NOMO-1 treated with dmso at 0.1 percent for 144 hours (cell line): ENCODE measurements at regions not wholly inside any gene's neighbourhood (a gene's known extent, or its start where the extent isn't known, plus 50 kb on each side); places are given as distances from the start of the nearest gene placed in this dataset.

Experiments
- DNase-seq: peaks from one replicate; lab custom pipeline; 2025; ENCODE audit not compliant: unreplicated experiment; lab: John Stamatoyannopoulos, UW

DNA sequence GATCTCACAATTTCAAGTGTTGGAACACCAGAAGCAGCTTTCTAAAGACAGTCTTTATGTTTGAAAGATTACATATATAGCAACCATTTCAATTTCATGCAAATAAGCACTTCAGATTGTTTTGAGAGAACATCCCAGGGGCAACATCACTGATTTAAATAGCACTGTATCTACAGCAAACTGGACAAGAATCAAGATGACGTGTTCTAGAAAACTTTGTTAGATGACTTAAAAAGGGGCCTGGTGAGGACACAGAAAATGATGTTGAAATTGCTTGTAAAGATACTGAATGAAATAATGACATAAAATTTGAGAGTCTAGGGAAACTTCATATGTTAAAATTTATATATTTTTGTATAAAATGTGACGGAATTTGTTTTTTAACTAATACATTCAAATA, 277.1 kb downstream of the KLF12 start:
- no peak for DNase-seq

DNA sequence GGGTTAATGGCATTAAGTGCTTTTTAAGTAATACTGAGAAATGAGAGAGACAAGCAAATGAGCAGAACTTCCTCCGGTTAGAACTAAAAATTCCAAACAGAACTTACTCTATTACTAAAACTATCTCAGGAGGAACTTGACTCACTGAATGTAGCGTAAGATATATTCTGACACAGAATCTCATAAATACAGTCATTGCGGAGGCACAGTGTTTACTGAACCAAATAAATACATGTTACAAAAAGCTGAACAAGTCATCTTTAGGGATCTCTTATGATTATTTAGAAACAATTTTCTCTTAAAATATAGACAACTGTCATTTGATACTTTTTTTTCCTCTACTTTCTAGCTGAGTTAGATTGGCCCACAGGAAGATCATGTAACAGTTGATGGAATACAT, 283.1 kb downstream of the KLF12 start:
- no peak for DNase-seq

DNA sequence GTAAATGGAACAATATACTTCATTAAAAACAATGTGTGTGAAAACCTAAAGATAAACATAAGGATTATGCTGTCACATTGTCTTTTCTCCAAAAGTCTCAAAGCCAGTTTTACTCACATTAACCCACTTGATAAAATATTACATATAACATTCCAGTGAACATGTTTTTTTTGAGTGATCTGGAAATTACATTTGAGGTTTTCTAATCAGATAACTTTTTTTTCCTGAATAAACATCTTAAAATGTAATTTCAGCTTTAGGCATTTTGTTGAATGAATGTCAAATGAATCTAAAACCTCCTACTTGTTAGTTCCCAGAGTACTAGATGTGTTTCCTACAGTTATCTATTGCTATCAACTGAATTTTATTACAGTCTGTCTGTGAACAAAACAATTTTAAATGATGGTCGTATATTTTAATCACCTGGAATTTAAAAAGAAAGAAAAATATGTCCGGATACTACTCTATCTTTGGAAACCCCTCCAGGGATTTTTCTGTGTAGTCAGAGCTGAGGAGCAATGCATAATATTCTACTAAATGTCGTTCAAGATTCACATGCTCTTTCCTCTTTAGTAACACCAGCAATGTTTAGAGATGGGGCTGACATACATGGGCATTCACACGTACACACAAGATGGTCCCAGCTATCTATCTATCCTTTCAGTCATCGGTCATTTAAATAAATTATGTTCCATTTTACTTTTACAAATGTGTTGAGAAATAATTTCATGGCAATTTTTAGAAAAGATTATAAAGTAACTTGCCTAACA, 283.9 kb downstream of the KLF12 start:
- no peak for DNase-seq

DNA sequence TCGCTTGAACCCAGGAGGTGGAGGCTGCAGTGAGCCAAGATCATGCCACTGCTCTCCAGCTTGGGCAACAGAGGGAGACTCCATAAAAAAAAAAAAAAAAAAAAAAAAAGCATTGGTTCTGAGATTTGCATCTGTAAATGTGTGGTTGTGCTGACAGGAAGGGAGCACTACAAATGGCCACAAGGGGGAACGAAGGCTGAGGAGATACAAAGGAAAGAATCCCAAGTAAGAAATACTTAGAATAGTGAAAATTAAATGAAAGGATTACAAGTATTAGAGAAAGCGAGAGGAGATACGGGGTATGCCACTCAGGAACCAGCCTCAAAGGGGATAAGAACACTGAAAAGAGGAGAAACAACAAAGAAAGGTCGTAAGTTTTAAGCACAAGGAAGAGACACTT, 284.9 kb downstream of the KLF12 start:
- DNase-seq = no peak

DNA sequence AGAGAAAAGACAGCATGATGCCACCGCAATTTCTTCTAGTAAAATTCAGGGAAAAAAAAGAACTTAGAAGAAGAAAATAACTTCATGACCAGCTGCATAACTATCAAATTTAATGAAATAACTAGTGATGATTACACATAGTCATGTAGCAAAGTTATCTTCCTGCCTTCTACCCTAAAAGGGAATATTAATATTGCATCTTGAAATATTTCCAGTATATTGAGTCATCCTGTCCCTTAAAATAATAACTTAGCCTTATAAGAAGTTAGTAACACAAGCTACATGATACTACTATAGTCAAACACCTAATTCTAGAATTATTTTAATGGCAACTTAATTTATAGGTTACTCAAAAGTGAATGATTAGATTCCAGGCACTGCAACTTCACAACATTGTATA, 289.2 kb downstream of the KLF12 start:
- no peak for DNase-seq

DNA sequence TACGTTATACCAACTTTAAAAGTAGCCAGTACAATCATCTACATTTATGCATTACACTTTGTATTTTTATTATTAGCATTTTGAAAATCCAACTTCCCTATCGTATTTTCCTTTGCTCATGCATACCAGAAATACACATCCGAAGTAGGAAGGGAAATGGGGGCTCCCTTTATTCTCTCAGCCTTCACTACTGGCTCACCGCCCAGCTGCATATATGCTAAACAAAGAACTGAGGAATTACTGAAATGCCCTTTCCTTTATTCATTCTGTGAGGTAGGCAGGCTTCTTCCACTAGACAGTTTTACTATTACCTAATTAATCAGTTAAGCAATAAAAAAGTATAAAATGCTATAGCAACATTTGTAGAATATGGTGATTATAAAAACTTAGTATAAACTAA, 291.6 kb downstream of the KLF12 start:
- DNase-seq = no peak

DNA sequence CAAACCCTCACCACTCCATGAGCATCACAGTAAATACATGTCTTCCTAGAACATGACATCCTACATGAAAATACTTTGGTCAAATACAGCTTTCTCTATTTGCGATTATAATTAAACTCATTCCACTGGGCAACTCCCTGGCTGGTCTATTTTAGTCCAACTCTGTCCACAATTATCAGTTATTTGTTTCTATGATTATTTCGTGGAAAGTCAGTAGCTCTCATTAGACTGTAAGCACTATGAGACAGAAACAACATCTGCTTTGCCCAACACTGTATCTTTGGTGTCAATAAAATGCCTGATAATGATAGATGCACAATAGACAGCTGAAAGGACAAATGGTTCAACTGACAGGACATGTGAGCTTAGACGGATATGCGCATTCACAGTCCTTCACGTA, 292.0 kb downstream of the KLF12 start:
- DNase-seq = no peak

DNA sequence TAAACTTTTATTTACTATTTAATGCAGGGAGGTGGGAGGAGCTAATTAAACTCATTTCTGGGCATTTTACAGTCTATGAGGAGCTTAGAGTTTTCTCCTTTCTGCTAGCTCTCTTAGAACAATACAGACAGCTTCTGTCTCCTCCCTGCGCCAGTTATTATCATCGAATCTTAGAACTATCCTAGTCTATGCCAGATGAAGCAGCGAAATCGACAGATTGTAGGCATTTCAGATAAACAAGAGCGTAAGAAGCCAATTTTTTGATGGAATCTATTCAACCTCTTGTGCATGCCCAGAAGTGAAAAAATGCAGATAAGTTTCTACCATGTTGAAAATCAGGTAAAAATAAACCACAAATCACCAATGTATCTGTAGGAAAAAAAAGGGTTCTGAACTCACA, 297.1 kb downstream of the KLF12 start:
- no peak for DNase-seq

DNA sequence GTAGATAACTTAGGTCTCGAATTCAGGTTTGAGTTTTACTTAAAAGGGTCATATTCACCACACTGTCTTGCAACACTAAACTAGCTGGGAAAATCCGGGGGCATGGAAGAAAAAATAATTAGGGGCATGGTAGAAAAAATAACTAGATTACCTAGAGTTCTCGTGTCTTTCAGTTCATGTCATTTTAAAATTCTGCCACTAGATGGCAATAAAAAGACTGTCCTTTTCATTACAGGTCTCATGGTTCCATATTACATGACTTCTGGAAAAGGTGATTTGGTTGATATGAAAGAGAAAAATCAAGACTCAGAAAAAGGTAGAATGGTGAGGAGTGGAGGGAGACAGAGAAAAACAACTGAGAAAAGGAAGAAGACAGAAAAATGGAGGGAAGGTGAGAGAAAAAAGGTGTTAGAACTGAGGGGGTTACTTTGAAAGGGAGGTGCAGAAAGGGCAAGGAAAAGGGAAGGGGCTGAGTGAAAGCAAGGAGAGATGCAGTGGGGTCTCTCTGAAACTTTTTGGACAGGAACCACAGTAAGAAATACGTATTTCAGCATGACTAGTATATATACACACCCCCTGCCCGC, 299.0 kb downstream of the KLF12 start:
- DNase-seq = no peak

DNA sequence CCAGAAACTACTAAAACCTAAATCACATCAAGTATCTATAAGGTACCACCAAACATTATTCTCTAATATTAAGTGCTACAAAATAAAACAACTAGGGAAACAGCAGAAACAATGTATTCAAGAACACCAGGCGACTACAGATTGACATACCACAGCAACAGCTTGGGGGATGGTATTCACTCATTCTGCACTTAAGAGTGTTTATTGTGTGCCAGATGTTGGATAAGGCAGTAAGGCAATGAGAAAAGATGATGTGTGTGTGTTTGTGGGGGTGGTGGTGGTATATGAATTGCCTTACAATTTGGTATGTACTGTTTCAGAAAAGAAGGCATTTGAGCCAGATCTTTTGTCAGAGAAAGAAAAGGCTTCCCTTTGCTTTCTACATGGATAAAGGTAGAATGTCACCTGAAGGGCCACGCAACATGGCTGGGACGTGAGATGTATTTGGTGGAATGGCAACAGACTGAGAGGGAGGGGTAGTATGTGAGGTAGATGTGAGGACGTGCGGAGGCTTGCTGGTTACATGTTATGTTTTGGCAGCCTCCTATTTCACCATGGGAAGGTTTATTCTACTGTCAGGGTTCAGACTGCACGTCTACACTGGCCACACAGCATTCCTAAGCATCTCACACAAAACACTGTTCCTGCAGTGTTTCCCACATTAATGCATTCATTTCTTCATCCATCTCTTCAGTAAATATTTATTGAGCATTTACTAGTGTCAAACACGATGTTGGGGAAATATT, 300.7 kb downstream of the KLF12 start:
- no peak for DNase-seq

DNA sequence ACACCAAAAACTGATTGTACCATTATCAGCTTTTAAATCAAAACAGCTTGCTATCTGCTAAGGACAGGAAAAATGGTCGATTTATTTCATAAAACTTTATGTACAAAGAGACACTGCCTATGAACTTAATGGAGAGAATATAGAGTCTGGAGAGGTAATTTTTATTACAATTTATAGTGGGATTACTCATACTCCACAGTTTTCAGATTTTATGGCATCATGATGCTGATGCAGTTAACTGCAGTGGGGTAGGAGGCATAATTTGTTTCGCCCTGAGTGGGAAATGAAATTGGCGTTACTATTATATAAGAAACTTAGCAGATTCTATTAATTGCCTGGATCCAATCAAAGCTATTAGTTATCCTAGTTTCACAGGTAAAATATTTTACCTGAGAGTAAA, 301.4 kb downstream of the KLF12 start:
- DNase-seq = no peak

DNA sequence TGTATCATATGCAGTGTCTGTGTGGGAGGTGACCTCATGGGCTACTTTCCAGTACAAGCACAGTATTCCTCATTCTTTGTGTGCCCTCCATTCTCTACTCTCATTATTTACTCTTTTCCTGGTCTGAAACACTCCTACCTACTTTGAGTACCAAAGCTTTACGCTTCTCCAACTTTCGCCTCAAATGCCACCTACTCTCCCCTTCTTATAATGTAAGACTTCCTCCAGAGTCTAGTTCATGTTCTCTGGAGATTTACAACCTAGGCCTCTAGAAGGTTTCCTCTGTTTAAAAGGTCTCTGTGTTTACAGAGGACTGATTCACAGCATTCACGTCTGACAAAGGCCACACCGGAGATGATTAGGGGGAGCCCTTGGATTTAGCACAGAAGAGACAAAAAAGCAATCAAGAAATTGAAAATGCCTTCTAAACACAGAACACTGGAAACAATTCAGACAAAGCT, 302.0 kb downstream of the KLF12 start:
- no peak for DNase-seq

DNA sequence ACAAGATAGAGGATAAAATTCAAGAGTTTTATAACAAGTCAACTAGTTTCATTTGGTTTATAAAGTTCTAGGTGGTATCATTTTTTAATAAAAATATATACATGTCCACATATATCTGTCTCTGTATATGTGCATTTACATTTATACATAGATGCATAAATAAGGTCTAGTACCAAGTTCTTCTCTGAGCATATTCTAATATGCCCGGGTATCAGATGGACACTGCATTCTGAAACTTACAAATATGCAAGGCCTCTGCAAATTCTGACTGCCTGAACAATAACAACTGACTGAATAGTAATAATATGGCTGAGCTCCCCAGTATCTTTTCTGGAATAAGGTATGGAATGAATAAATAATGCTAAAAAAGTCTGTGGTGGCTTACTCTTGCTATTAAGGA, 304.8 kb downstream of the KLF12 start:
- no peak for DNase-seq

DNA sequence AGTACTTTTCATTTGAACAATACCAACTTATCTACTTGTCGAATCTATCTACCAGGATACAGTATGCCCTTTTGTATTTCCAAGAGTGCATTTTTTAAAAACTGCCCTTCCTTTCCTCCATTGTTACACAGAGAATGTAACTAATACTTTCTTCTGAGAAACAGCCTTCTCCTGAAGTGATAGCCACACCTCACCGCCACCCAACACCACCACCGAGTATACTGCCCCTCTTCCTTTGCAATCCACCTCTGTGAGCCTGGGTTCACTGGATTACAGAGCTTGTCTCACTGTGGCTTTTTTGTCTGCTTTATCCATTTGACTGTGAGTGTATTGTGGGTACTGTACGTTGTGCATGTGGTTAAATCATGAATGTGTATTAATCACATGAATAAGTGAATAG, 305.4 kb downstream of the KLF12 start:
- no peak for DNase-seq

DNA sequence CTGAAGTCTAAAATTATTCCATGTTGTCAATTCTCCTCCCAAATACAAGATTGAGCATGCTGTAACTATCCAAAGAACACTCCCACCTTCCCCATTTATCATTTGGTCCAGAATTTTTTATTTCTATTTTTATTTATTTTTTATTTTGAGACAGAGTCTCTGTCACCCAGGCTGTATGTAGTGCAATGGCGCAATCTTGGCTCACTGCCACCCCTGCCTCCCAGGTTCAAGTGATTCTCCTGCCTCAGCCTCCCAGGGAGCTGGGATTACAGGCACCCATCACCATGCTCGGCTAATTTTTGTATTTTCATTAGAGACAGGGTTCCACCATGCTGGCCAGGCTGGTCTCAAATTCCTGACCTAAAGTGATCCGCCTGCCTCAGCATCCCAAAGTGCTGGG, 306.8 kb downstream of the KLF12 start:
- DNase-seq = no peak

DNA sequence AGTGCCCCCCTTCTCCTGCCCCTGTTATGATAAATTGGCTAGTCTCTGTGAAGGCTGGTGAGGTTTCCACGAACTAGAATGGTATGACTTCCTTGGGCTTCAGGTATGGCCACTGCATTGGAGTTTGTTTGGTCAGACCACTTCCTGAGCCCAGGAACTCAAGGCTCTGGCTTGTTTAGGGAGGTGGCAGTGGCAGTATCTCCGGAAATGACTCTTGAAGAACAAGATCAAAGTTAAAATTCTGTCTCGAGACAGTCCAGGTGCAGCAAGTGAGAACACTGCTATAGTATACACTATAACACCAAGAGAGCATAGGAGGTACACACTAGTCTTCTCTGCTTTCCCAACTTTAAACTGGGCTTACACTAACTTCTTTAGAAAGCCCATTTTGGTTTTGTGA, 309.1 kb downstream of the KLF12 start:
- DNase-seq = no peak

DNA sequence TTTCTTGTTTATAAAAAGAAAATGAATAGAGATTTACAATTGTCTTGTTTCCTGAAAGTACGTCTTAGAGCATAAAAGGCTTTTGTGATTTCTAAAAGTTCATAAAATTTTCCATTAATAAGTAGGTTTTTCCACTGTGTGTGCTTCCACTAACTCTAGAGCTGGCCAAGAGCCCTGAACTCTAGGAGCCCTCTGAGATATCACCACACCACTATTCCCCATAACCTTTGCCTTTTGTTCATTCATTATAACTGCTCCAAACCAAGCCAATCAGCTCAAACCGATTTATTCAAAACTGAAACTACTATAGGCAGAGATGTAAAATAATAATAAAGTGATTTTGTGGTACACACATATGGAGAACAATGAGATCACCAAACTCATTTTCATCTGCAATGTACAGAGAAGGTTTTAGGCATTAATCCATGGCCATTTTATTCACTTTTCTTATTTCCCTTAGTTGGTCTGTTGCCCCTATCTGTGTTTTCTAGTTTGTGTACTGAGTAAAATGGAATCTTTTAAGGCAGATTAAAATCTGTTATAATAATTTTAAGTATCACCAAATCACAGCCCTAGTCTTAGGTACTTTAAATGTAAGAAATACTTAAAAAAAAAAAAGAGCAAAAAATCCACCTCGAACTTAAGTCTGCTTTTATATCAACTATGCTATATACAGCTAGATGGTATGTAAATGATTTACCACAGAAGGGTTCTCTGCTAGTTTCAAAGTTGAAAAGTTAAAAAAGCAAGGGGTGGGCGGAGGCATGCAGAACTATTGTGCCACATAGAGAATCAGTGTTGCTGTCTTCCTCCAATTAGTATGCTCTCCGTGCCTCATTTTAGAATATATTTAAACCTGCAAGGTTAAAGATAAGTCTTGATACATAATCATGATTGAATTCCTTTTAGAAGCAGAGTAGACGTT, 311.3 kb downstream of the KLF12 start:
- DNase-seq = no peak

DNA sequence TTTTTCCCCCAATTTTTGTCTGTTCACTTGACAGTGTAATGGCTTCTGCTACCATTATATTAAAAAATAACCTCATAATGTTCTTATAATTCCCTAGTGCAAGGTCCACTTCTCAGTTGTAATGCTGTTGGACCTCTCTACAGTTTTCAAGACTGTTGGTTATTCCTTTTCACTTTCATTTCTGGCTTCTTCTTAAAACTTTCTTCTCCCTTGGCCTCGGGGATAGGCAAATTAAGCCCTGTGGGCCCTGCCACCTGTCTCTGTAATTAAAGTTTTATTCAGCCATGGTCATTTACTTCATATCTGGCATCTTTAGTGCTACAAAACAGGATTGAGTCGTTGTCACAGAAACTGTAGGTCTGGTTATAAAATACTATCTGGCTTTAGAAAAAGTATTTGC, 313.5 kb downstream of the KLF12 start:
- no peak for DNase-seq

DNA sequence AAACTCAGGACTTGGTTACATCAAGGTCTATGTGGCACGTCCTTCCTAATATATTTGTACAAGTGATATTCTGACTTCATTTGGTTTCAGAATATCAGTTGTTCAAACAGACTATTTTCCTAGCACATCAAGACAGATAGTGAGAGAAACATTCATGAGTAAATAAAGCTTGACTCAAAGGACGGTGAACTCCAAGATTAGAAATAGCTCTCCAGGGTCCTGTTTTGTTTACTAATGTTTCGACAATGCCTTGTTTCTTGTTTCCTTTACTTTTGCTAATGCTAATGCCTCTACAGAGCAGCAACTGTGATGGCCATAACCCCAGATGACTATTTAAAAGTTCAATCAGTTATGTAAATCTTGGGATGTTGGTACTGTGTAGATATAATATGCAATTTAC, 313.9 kb downstream of the KLF12 start:
- no peak for DNase-seq

DNA sequence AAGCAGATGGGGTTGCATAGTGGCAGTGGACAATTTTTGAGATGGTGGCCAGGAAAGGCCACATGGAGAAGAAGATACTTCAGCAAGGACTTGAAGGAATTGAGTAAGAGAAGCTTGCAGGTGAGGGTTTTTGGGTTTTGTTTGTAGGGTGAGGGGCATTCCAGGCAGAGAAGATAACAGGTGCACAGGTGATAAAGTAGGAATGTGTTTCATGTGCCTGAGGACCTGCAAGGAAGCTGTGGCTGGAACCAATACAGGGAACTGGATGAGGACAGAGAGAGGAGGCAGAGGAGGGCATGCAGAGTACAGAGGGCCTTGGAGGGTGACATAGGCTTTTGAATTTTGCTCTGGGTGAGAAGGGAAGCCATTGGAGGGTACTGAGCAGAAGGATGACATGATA, 314.5 kb downstream of the KLF12 start:
- DNase-seq = no peak

DNA sequence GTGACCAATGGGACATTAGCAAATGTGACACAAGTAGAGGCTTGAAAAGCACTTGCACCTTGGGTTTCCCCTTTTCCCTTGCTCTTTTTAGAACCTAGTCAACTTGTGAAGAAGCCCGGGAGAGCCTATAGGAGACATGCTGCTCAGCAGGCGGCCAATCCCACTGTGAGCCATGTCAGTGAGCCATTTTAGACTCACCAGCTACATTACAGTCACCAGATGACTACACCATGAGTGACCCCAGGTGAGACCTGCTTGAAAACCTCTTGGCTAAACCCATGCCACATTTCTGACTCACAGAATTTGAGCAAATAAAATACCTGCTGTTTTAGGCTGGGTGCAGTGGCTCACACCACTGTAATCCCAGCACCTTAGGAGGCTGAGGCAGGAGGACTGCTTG, 317.5 kb downstream of the KLF12 start:
- no peak for DNase-seq
